Mesodermal cell (in vitro differentiated cells): ENCODE measurements at regions not wholly inside any gene's neighbourhood (a gene's known extent, or its start where the extent isn't known, plus 50 kb on each side); places are given as distances from the start of the nearest gene placed in this dataset.
"Not testable (repeated sequence)": the region's sequence is repeated elsewhere in the genome, so short reads cannot be mapped to it uniquely, and the experiment has no call there.

ENCODE experiments used
- H3K27ac ChIP-seq: 2 replicates; pipeline ENCODE4 v1.7.0; 2013; ENCODE audit warnings: mild to moderate bottlenecking, low read depth, low read length, moderate library complexity; ENCODE audit not compliant: severe bottlenecking
- H3K36me3 ChIP-seq: 2 replicates; pipeline ENCODE4 v1.7.1; 2013; ENCODE audit warnings: mild to moderate bottlenecking, low read length, moderate library complexity; ENCODE audit not compliant: control insufficient read depth, insufficient read depth
- H3K4me1 ChIP-seq: one replicate; pipeline ENCODE4 v1.7.1; 2013; ENCODE audit warnings: mild to moderate bottlenecking, low read length; ENCODE audit not compliant: insufficient read depth, control insufficient read depth, poor library complexity, severe bottlenecking
- H3K4me3 ChIP-seq: 2 replicates; pipeline ENCODE4 v1.7.0; 2013; ENCODE audit warnings: low read length, control low read depth, mild to moderate bottlenecking; ENCODE audit not compliant: insufficient read depth, poor library complexity, severe bottlenecking; ENCODE audit errors: extremely low read depth
- H3K9me3 ChIP-seq: 2 replicates; pipeline ENCODE4 v1.7.1; 2013; ENCODE audit warnings: mild to moderate bottlenecking, low read length, moderate library complexity; ENCODE audit not compliant: control insufficient read depth
- WGBS, 2 experiments: methylation state at CpG; one replicate each; pipeline ENCODE4 v1.1.5; 2013; ENCODE audit warnings: missing lambda C conversion rate in 2 of 2; ENCODE audit not compliant: insufficient coverage in 2 of 2; 5-methylcytosine and 5-hydroxymethylcytosine counted together

DNA sequence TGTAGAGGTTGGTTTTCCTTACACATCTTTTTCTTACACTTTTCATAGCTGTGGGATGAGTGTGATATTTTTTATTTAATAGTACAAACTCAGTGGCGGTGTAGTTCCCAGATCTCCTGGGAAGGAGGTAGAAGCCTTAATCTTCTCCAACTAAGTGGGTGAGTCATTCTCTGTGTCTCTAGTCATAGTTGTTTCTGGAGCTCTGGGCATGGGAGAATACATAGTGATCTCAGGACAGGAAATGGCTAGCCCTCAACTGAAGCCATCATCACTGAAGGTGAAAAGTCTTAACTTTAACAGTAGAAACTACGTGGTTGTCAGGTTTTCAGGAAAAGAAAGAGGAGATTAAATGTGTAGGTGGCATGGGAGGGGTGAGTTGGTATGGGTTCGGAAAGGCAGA, 319.4 kb upstream of the FZD8 start:
- H3K9me3 ChIP-seq, result no peaks in the 10 kb centered on the region
- H3K36me3 ChIP-seq, result no peaks in the 10 kb centered on the region
- no peak overlapping the region for H3K27ac ChIP-seq
- no peak overlapping the region for H3K4me3 ChIP-seq
- peaks cover 18% of the 10 kb centered on the region for H3K4me1 ChIP-seq
- WGBS, 2 experiments, result no CpG with 5 or more reads among the region's 3 CpGs

GRCh38 chr10:35959252-35959651, 317.2 kb upstream of the FZD8 start:
- Histone ChIP-seq H3K27ac (peak overlapping the region; percentile 18), H3K4me1 (peaks cover 18% of the 10 kb centered on the region), H3K4me3 (no peak overlapping the region), H3K36me3 (no peaks in the 10 kb centered on the region), H3K9me3 (no peaks in the 10 kb centered on the region)
- WGBS, 2 experiments, result 0 to 59% methylated on average over 1 to 7 of the region's 7 CpGs

GRCh38 chr10:35958609-35959008, 316.5 kb upstream of the FZD8 start:
- not testable (repeated sequence) for H3K9me3 ChIP-seq, H3K36me3 ChIP-seq, H3K27ac ChIP-seq, H3K4me3 ChIP-seq
- H3K4me1 ChIP-seq, result peaks cover 18% of the 10 kb centered on the region

GRCh38 chr10:35950701-35951100, 308.6 kb upstream of the FZD8 start:
- H3K36me3 ChIP-seq, result no peaks in the 10 kb centered on the region
- H3K27ac ChIP-seq, result no peak overlapping the region
- 89 to 93% methylated on average over 4 to 5 of the region's 5 CpGs for WGBS, 2 experiments
- H3K4me1 ChIP-seq, result peaks cover 15% of the 10 kb centered on the region
- H3K9me3 ChIP-seq, result no peaks in the 10 kb centered on the region
- H3K4me3 ChIP-seq, result no peak overlapping the region

- WGBS, 2 experiments, result 63 to 68% methylated on average over 3 to 6 of the region's 8 CpGs
- Histone ChIP-seq H3K4me1 (peaks cover 15% of the 10 kb centered on the region), H3K27ac (no peak overlapping the region), H3K4me3 (no peak overlapping the region), H3K9me3 (no peaks in the 10 kb centered on the region), H3K36me3 (no peaks in the 10 kb centered on the region)
These were observed 308.1 kb upstream of the FZD8 start for GRCh38 chr10:35950226-35950625.

DNA sequence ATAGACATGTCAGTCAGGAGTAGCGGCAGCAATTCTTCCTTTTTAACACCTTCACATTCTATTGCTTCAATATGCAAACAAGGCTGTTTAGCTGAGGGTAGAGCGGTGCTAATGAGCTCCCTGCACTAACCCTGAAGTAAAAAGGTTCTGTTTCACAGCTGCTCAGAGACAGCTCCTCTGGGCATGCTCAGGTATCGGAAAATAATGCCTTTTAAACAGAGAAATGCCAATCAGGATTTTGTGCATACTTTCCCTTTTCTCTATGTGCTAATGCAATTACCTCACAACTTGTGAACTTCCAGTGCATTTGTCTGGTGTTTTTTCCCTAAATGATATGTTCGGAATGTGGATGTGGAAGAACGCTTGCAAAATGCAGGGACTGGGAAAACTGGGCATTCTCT, 307.7 kb upstream of the FZD8 start:
- Histone ChIP-seq H3K27ac (no peak overlapping the region), H3K4me3 (no peak overlapping the region), H3K9me3 (no peaks in the 10 kb centered on the region), H3K36me3 (no peaks in the 10 kb centered on the region), H3K4me1 (peaks cover 15% of the 10 kb centered on the region)
- WGBS, 2 experiments, result 36 to 45% methylated on average over 2 to 4 of the region's 5 CpGs

- Histone ChIP-seq H3K27ac (no peak overlapping the region), H3K4me3 (no peak overlapping the region), H3K4me1 (peaks cover 15% of the 10 kb centered on the region), H3K36me3 (no peaks in the 10 kb centered on the region), H3K9me3 (no peaks in the 10 kb centered on the region)
- WGBS, 2 experiments, result 100% methylated on average over 2 of the region's 3 CpGs
These were observed 304.5 kb upstream of the FZD8 start for GRCh38 chr10:35946556-35946955.

DNA sequence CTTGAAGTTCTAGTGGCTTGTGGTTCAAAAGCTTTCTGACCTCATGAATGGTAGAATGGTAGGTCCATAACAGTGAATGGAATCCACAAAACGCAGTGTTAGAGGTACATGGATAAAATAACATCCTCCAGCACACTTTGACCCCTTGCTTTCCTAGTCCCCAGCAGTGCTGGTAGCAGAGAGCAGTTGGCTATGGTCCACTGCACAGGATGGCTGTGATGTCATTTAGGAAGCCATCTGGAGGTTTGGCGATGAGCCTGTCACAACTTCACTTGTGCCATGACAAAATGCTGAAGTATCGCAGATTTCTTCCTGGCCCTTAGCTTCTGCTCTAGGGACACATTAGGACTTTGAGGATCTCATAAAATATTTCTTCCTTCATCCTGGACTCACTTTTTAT, 300.0 kb upstream of the FZD8 start:
- Histone ChIP-seq H3K9me3 (no peaks in the 10 kb centered on the region), H3K4me1 (peaks cover 16% of the 10 kb centered on the region), H3K4me3 (no peak overlapping the region), H3K27ac (no peak overlapping the region), H3K36me3 (no peaks in the 10 kb centered on the region)
- WGBS, 2 experiments, result 96 to 100% methylated on average over 2 of the region's 3 CpGs

- Histone ChIP-seq H3K27ac (peak overlapping the region; percentile 68), H3K4me1 (peaks cover 16% of the 10 kb centered on the region), H3K4me3 (no peak overlapping the region), H3K36me3 (no peaks in the 10 kb centered on the region), H3K9me3 (no peaks in the 10 kb centered on the region)
- 61 to 66% methylated on average over 9 to 11 of the region's 14 CpGs for WGBS, 2 experiments
These were observed 298.3 kb upstream of the FZD8 start for GRCh38 chr10:35940141-35941041.

GRCh38 chr10:35938160-35938559, 296.1 kb upstream of the FZD8 start:
- WGBS, 2 experiments, result 83 to 100% methylated on average over 1 to 2 of the region's 5 CpGs
- H3K27ac ChIP-seq, result no peak overlapping the region
- H3K4me3 ChIP-seq, result no peak overlapping the region
- H3K4me1 ChIP-seq, result peaks cover 16% of the 10 kb centered on the region
- no peaks in the 10 kb centered on the region for H3K9me3 ChIP-seq
- H3K36me3 ChIP-seq, result no peaks in the 10 kb centered on the region

GRCh38 chr10:35937546-35937945, 295.4 kb upstream of the FZD8 start:
- H3K4me1 ChIP-seq, result peaks cover 16% of the 10 kb centered on the region
- H3K9me3 ChIP-seq, result no peaks in the 10 kb centered on the region
- WGBS, 2 experiments, result 88 to 96% methylated on average over 6 to 7 of the region's 7 CpGs
- no peak overlapping the region for H3K27ac ChIP-seq
- H3K4me3 ChIP-seq, result no peak overlapping the region
- H3K36me3 ChIP-seq, result no peaks in the 10 kb centered on the region
